ENCODE measurements at regions not wholly inside any gene's neighbourhood (a gene's known extent, or its start where the extent isn't known, plus 50 kb on each side); places are given as distances from the start of the nearest gene placed in this dataset.

DNA sequence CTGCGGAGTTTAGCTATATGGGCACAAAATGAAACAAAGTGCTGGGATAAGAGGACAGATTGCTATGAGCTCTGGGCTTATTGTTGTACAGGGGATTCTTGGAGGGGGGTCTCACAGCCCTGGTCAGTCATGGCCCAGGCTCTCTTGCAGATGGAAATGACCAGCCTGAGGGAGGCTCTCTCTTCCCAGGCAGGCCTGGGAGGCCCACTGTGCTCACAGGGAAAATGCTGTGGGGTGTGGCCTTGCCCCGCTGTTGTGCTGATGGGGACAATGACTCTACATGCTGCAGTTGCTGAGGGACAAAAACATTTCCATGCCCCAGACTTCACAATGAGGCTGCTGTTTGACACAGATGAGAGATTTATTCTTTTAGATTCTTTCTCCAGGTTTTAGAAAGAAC is 202.2 kb downstream of the KLF13 start:
- no peaks in the 10 kb centered on the region for H3K79me2 ChIP-seq (ENCODE audit: low read length)
- ChIA-PET POLR2A (ENCODE audit: unreplicated experiment) (no interaction called here), CTCF (no interaction called here)
- no peak overlapping the region for H2AFZ ChIP-seq (ENCODE audit: low read length)
- no peaks in the 10 kb centered on the region for H3F3A ChIP-seq (ENCODE audit: low read length, unreplicated experiment)
- no peaks in the 10 kb centered on the region for H3K4me1 ChIP-seq (ENCODE audit: insufficient read depth, low read length)
- ATAC-seq (no peak), DNase-seq (no peak)
- no peak for TF ChIP-seq EZH2 (IDR thresholded peaks at IDR 0.05; ENCODE audit: low read length, unreplicated experiment)
- no peak for TF ChIP-seq EZH2phosphoT487 (IDR thresholded peaks at IDR 0.05; ENCODE audit: borderline replicate concordance, low read length)
- TF ChIP-seq, protein P1, sequence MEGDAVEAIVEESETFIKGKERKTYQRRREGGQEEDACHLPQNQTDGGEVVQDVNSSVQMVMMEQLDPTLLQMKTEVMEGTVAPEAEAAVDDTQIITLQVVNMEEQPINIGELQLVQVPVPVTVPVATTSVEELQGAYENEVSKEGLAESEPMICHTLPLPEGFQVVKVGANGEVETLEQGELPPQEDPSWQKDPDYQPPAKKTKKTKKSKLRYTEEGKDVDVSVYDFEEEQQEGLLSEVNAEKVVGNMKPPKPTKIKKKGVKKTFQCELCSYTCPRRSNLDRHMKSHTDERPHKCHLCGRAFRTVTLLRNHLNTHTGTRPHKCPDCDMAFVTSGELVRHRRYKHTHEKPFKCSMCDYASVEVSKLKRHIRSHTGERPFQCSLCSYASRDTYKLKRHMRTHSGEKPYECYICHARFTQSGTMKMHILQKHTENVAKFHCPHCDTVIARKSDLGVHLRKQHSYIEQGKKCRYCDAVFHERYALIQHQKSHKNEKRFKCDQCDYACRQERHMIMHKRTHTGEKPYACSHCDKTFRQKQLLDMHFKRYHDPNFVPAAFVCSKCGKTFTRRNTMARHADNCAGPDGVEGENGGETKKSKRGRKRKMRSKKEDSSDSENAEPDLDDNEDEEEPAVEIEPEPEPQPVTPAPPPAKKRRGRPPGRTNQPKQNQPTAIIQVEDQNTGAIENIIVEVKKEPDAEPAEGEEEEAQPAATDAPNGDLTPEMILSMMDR (conservative IDR thresholded peaks at IDR 0.05; ENCODE audit: low read depth, low read length), result no peak
- no peaks in the 10 kb centered on the region for H3K9me3 ChIP-seq (ENCODE audit: low read length)
- peaks cover 38% of the 10 kb centered on the region for H3K27me3 ChIP-seq (ENCODE audit: low read length)
- H3K27ac ChIP-seq (ENCODE audit: low read length), result no peak overlapping the region
- H4K20me1 ChIP-seq (ENCODE audit: low read length), result no peaks in the 10 kb centered on the region
- BruUV-seq (replicated peaks), result no TSS peak
- no peaks in the 10 kb centered on the region for H3K9me2 ChIP-seq (replicated peaks; ENCODE audit: low read length)
- H3K4me3 ChIP-seq (ENCODE audit: low read length), result no peak overlapping the region
- no peaks in the 10 kb centered on the region for H3K36me3 ChIP-seq (ENCODE audit: low read depth, low read length)
- intact Hi-C loops (cut with micrococcal nuclease), result no loop called here
- no peak overlapping the region for H3K9ac ChIP-seq (ENCODE audit: low read length)
- H3K4me2 ChIP-seq (ENCODE audit: low read length), result no peak overlapping the region

DNA sequence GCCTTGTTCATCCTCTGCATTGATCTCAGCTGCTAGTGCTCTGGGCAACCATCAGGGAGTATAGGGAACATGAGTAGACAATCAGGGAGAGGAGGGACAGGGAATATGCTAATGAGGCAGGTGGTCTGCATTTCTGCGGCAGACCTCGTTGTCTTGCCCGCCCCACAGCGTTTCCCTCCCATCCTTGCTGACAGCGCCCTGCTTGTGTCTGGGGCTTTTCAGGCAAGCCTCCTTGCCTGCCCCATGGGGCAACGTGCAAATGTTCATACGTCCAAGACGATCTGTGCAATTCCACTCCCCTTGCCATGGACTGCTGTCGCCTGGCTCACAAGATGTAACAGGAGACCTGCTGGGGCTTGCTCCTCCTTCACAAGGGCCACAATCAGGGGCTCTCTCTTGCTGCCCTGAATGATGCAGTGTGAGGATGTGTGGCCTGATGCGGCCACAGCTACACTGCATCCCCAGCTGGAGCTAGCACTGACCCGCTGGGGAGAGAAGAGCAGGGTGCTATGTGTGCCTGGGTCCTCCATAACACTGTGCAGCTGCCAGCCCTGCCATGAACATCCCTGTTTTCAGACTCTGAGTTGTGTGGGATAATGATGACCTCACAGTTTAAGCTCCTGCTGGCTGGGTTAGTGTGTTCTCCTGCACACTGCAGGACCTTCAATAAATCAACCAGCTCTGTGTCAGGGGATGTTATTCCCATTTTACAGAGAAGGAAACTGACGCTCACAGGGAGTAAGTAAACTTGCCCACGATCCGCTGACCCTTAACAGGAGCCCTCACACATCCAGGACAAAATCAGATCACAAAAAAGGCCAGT is 211.3 kb downstream of the KLF13 start:
- ChIA-PET CTCF (no interaction called here), POLR2A (ENCODE audit: unreplicated experiment) (no interaction called here)
- Histone ChIP-seq H2AFZ (ENCODE audit: low read length) (no peak overlapping the region), H3K9ac (ENCODE audit: low read length) (no peak overlapping the region), H3K27me3 (ENCODE audit: low read length) (peaks cover 56% of the 10 kb centered on the region), H3K79me2 (ENCODE audit: low read length) (no peaks in the 10 kb centered on the region), H3K4me2 (ENCODE audit: low read length) (no peak overlapping the region), H3K9me3 (ENCODE audit: low read length) (no peaks in the 10 kb centered on the region), H4K20me1 (ENCODE audit: low read length) (no peaks in the 10 kb centered on the region), H3K4me3 (ENCODE audit: low read length) (no peak overlapping the region), H3K4me1 (ENCODE audit: insufficient read depth, low read length) (no peaks in the 10 kb centered on the region), H3F3A (ENCODE audit: low read length, unreplicated experiment) (no peaks in the 10 kb centered on the region), H3K9me2 (replicated peaks; ENCODE audit: low read length) (no peaks in the 10 kb centered on the region), H3K36me3 (ENCODE audit: low read depth, low read length) (no peaks in the 10 kb centered on the region), H3K27ac (ENCODE audit: low read length) (no peak overlapping the region)
- no peak for ATAC-seq
- DNase-seq, result no peak
- intact Hi-C loops (cut with micrococcal nuclease), result no loop called here
- TF ChIP-seq, protein P1 (conservative IDR thresholded peaks at IDR 0.05; ENCODE audit: low read depth, low read length), result no peak
- TF ChIP-seq EZH2phosphoT487 (IDR thresholded peaks at IDR 0.05; ENCODE audit: borderline replicate concordance, low read length), result no peak
- no peak for TF ChIP-seq EZH2 (IDR thresholded peaks at IDR 0.05; ENCODE audit: low read length, unreplicated experiment)
- no TSS peak for BruUV-seq (replicated peaks)

DNA sequence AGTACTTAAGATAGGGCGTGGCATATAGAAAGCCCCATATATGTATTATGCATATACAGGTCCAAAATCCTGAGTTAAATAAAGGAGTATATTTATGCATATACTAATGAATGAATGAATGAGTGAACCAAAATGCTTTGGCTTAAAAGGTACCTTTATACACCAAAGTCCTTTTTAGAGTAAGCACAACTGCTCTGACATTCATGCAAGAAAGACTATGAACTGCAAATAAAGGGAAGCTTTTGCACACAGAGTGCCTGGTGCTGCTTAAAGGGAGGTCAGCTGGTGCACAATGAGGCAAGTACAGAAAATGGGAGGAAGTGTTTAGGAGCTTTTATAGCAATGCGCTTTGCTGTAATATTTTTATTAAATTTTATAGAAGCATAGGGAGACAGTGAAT is 214.0 kb downstream of the KLF13 start:
- no peaks in the 10 kb centered on the region for H3K79me2 ChIP-seq (ENCODE audit: low read length)
- peaks cover 53% of the 10 kb centered on the region for H3K27me3 ChIP-seq (ENCODE audit: low read length)
- no peak for ATAC-seq
- TF ChIP-seq EZH2 (IDR thresholded peaks at IDR 0.05; ENCODE audit: low read length, unreplicated experiment), result no peak
- TF ChIP-seq, protein P1 (conservative IDR thresholded peaks at IDR 0.05; ENCODE audit: low read depth, low read length), result no peak
- TF ChIP-seq EZH2phosphoT487 (IDR thresholded peaks at IDR 0.05; ENCODE audit: borderline replicate concordance, low read length), result no peak
- intact Hi-C loops (cut with micrococcal nuclease), result no loop called here
- H3F3A ChIP-seq (ENCODE audit: low read length, unreplicated experiment), result no peaks in the 10 kb centered on the region
- no peaks in the 10 kb centered on the region for H4K20me1 ChIP-seq (ENCODE audit: low read length)
- H3K4me1 ChIP-seq (ENCODE audit: insufficient read depth, low read length), result no peaks in the 10 kb centered on the region
- ChIA-PET CTCF (no interaction called here), POLR2A (ENCODE audit: unreplicated experiment) (no interaction called here)
- H3K9ac ChIP-seq (ENCODE audit: low read length), result no peak overlapping the region
- DNase-seq, result no peak
- no peak overlapping the region for H3K4me3 ChIP-seq (ENCODE audit: low read length)
- no peaks in the 10 kb centered on the region for H3K9me3 ChIP-seq (ENCODE audit: low read length)
- BruUV-seq (replicated peaks), result no TSS peak
- H3K36me3 ChIP-seq (ENCODE audit: low read depth, low read length), result no peaks in the 10 kb centered on the region
- no peak overlapping the region for H3K27ac ChIP-seq (ENCODE audit: low read length)
- H3K9me2 ChIP-seq (replicated peaks; ENCODE audit: low read length), result no peaks in the 10 kb centered on the region
- H3K4me2 ChIP-seq (ENCODE audit: low read length), result no peak overlapping the region
- H2AFZ ChIP-seq (ENCODE audit: low read length), result no peak overlapping the region

All from PC-3 (cell line).